ENCODE measurements at regions not wholly inside any gene's neighbourhood (a gene's known extent, or its start where the extent isn't known, plus 50 kb on each side); places are given as distances from the start of the nearest gene placed in this dataset.

DNA sequence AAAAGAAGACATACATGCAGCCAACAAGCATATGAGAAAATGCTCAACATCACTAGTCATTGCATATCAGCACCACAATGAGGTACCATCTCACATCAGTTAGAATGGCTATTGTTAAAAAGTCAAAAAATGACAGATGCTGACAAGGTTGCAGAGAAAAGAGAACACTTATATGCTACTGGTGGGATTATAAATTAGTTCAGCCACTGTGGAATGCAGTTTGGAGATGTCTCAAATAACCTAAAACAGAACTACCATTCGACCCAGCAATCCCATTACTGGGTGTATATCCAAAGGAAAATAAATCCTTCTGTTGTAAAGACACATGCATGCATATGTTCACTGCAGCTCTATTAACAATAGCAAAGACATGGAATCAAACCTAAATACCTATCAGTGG, 238.4 kb downstream of the KCNC2 start:
- FAIRE-seq, result no peak
- TF ChIP-seq, protein P1, sequence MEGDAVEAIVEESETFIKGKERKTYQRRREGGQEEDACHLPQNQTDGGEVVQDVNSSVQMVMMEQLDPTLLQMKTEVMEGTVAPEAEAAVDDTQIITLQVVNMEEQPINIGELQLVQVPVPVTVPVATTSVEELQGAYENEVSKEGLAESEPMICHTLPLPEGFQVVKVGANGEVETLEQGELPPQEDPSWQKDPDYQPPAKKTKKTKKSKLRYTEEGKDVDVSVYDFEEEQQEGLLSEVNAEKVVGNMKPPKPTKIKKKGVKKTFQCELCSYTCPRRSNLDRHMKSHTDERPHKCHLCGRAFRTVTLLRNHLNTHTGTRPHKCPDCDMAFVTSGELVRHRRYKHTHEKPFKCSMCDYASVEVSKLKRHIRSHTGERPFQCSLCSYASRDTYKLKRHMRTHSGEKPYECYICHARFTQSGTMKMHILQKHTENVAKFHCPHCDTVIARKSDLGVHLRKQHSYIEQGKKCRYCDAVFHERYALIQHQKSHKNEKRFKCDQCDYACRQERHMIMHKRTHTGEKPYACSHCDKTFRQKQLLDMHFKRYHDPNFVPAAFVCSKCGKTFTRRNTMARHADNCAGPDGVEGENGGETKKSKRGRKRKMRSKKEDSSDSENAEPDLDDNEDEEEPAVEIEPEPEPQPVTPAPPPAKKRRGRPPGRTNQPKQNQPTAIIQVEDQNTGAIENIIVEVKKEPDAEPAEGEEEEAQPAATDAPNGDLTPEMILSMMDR (IDR thresholded peaks at IDR 0.05; ENCODE audit: insufficient read depth, missing control alignments), result no peak
- DNase-seq (ENCODE audit: insufficient read length, low spot score), result no peak

DNA sequence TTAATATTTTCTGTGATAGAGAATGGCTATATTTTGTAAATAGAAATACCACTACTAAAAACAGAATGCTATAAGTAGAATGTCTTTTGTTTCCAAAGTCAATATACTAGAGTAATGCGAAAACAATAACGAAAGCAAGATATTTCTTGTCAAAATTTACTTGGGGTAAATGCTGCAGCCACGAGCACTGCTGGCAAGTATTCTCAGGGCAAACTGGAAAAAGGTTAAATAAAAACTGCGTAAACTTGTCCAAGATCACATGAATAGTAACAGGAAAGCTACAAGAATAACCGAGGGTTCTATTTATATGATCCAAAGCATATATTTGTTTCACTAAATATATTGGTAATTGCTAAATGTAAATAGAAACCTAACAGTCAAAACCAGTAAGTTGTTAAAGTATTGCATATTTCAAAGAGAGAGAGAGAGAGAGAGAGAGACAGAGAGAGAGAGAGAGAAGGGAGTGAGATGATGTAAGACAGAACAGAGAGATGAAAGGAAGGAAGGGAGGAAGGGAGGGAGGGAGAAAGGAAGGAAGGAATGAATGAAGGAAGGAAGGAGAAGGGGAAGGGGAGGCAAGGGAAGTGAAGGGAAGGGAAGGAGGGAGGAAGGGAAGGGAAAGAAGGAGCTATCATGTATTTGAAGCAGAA, 231.7 kb downstream of the KCNC2 start:
- DNase-seq (ENCODE audit: insufficient read length, low spot score) (no peak), FAIRE-seq (no peak)
- TF ChIP-seq, protein P1 (IDR thresholded peaks at IDR 0.05; ENCODE audit: insufficient read depth, missing control alignments), result no peak

DNA sequence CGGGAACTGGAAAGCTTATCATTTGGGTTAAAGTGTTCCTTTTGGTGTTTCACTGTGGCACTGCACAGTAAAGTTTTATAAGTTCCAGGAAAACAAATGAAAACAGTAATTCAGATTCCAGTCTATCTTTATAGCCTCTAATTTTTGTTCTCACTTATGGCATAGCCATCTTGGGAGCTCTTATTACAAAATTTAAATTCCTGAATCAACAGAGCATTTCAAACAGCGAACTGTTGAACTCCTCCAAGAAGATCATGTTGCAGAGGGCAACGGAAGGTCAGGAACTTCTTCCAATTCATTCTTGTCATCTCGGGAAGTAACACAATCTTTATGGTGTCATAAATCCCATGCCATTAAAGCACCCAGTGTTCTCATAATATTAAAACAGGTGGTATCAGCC, 229.1 kb downstream of the KCNC2 start:
- TF ChIP-seq, protein P1 (IDR thresholded peaks at IDR 0.05; ENCODE audit: insufficient read depth, missing control alignments), result no peak
- DNase-seq (ENCODE audit: insufficient read length, low spot score) (no peak), FAIRE-seq (no peak)

DNA sequence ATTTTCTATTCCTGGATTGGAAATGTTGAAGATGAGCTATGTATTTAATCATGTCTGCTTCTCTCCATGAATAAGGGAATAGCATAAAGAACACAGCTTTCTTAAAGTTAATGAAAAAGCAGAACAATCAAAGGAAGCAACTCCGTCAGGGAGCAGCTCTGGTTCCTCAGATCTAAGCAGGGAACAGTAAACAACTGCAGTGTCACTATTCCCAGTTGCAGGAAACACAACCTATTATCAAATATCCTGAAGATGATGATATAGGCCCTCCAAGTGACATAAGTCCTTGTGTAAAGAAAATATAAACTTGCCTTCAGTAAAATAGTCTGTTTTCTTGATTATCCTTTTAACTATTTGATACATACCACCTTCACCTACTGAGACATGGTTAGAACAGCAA, 228.1 kb downstream of the KCNC2 start:
- TF ChIP-seq, protein P1 (IDR thresholded peaks at IDR 0.05; ENCODE audit: insufficient read depth, missing control alignments), result no peak
- FAIRE-seq (no peak), DNase-seq (ENCODE audit: insufficient read length, low spot score) (no peak)

DNA sequence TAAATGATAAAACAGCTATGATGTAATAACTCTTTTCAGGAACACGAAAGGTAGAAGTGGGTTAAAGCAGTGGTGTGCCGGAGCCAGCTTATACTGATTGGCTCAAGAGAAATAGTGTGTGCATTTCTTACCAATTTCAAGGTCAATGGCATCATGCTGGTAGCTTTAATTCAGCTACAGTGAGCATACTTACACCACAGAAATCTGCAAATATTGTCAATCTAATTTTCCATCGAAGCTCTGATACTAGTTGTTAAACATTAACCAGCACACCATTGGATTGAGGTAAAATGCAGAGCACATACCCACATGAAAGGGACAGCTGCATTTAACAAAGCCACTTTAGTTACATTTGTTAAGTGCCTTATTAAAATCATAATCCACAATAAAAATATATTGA, 225.7 kb downstream of the KCNC2 start:
- TF ChIP-seq, protein P1 (IDR thresholded peaks at IDR 0.05; ENCODE audit: insufficient read depth, missing control alignments), result no peak
- no peak for FAIRE-seq
- no peak for DNase-seq (ENCODE audit: insufficient read length, low spot score)

DNA sequence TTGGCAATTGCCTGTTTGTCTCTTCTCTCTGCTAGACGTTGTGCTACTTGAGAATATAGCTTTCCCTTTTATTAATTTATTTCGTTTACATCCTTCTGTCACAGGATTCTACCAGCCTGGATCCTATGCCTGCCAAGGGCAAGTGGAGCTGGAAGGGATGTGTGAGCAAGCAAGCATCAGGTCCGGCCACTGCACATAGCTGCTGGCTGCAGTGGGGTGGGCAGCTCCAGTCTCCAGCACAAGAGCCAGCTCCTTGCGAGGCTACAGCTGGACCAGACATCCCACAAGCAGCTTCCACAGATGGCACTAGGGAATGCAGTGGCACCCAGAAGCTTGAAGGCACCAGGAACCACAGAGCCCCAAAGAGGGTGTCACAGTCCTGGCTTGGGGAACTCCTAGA, 225.0 kb downstream of the KCNC2 start:
- TF ChIP-seq, protein P1 (IDR thresholded peaks at IDR 0.05; ENCODE audit: insufficient read depth, missing control alignments), result no peak
- DNase-seq (ENCODE audit: insufficient read length, low spot score) (no peak), FAIRE-seq (no peak)

DNA sequence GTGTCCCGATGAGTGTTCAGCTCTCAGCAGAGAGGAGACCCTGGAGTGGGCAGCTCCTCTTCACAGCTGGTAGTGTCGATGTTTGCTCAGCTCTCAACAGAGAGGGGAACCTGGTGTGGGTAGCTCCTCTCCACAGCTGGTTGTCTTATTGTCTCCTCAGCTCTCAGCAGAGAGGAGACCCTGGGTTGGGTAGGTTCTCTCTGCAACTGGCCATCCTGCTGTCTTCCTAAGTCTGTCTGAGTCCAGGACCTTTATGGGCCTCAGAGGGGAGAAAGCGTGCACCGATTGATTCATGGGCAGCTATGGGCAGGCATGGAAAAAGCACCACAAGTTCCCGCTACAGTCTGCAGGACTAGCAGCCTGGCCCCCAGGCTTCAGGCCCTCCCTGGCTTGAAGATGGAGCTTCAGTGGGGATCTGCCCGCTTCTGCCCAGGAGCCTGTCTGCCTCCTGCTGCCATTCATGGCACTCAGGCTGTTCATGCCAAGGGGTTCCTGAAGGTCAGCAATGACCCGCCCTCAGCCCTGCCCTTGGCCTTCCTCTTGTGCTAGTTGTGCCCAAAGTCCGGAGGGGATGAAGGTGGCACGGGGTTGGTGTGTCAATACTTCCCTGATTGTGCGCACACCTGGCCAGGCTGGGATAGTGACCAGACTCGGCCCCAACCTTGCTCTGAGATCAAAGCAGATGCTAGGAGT, 224.2 kb downstream of the KCNC2 start:
- TF ChIP-seq, protein P1 (IDR thresholded peaks at IDR 0.05; ENCODE audit: insufficient read depth, missing control alignments), result no peak
- FAIRE-seq (no peak), DNase-seq (ENCODE audit: insufficient read length, low spot score) (no peak)
